ENCODE measurements at regions not wholly inside any gene's neighbourhood (a gene's known extent, or its start where the extent isn't known, plus 50 kb on each side); places are given as distances from the start of the nearest gene placed in this dataset.

GRCh38 chr4:53682908-53683307, 91.6 kb upstream of the LNX1 start:
- no peak for DNase-seq

- no peak for DNase-seq
Measured at GRCh38 chr4:53682196-53682595, 90.9 kb upstream of the LNX1 start.

DNA sequence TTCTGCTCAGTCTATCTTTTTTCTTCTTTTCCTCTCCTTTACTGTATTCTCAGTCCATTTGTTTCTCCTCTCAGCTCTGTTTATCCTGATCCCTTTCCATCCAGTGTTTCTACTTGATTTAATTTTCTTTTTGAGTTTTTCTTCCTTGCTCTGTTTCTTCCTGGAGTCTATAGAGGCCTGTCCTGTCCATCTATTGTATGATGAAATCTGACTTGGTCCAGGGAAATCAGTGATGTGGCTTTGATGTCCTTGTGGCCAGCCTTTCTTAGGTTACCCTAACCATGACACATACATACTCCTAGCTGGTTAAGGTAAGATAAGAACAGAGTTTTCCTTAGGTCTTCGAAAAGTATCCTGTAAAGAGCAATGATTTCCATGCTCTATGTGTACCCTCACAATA, 89.3 kb upstream of the LNX1 start:
- no peak for DNase-seq

- no peak for DNase-seq
Measured at GRCh38 chr4:53680168-53680567, 88.9 kb upstream of the LNX1 start.

DNA sequence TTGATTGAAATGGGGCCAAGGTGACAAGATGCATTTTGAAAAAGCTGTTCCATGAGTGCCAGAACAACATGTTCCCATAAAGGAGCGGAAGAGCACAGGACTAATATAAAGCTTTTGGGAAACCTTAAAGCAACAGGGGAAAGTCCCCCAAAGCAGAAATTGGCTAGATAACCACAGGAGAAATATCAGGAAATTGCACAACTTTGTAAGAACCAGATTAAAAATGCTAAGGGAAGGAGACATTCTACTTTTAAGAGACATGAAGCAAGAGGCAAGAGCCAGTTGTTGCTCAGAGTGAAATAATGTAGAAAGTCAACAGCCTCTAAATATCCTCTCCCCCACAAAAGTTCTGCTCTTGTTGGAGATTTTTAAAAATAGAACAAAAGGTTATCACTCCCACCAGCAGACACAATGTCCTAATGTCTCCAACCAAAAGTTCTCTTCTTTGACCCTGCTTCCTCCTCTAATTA, 85.2 kb upstream of the LNX1 start:
- DNase-seq, result no peak

DNA sequence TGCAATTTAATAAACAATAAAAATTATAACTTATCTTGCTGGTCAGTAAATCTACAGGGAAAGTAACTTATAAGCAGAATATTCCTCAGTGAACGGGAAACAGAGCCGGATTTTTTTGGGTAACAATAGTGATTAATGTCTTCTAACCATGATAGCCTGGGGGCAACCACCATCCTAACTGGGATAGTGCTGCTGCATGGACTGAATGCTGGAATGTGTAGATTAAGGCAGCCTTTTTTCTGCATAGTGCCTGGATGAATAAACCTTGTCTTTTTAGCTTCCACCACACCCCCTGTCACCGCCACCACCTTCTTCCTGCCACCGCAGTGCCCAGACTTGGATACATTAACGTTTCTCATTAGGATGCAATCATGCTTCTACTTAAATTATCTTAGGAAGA, 83.6 kb upstream of the LNX1 start:
- no peak for DNase-seq

DNA sequence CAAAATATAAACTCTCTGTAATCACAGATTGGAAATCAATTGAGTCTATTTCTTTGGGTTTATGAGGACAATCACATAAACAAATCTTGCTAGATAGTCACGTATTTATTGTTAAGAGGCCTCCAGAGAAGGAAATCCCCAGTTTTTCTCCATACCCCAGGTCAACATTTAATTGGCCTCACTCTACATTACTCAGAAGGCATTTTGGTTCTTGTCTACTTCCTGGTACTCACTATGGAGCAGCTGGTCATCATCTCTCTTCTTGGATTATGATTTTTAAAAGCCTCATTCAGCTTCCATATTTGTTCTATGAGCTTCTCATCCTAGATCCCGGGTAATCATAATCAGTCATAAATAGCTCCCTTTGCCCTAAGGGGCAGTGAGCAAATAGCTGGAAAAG, 81.6 kb upstream of the LNX1 start:
- DNase-seq, result no peak

GRCh38 chr4:53671757-53672156, 80.5 kb upstream of the LNX1 start:
- no peak for DNase-seq

GRCh38 chr4:53659737-53660136, 68.5 kb upstream of the LNX1 start:
- no peak for DNase-seq

DNA sequence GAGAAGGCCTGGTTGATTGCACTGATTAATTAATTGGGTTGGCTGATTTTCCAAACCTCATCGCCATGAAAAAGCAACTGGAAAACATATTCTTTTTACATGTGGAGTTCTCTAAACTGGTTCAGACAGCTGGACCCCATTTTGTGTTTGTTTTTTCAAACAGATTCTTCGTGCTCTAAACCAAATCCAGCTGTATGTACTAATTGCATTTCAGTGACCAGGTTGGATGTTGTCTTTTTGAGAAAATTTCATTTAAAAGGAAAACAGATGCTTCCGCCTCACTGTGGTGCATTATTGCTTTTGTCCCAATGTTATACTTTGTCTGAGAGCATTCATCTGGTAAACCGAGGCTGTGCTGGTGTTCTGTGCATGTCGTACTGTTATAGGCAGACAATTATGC, 67.8 kb upstream of the LNX1 start:
- DNase-seq, result no peak

GRCh38 chr4:53658029-53658428, 66.7 kb upstream of the LNX1 start:
- no peak for DNase-seq

DNA sequence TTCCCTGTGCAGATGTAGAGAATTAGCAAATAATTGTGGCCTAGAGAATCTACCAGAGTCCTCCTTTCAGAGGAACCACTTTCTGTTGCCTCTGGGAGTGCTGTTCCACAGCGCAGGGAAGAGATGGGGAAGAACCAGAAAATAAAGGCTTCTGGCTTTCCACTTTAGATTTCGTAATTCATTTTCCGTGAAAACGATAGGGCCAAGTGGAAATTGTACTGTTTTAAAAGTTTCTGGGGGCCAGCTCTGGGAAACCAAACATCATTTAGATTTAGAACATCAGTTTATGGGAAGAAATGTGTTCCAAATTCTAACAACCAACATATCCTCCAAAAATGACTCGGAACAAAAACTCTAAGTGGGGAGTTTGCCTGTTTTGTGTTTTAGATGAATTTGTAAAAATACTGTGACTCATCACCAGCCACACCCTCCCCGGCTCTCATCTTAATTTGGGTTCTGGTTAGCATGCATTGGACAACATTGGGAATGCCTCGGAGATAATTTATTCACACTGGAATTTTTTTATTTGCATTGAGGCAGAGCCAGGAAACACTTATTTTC, 65.2 kb upstream of the LNX1 start:
- no peak for DNase-seq

DNA sequence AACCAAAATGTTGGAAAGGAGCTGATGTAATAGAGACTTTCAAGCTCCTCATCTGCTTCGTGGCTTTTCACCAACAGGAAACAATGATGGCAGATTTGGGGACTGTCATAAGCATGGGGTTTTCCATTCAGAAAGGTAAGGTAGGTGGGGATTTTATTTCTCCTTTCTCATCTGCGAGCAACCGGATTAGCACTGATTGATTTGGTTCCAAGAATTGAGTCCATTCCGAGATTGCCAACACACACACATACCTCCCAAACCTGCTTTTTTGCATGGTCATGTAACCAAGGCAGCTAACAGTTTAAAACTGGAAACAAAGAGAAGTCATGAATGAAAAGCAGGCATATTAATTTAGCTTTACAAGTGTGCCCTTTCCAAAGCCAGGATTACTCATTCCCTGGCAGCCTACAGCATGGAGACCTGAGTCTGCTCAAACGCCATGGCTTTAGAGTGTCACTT, 63.0 kb upstream of the LNX1 start:
- DNase-seq, result no peak

DNA sequence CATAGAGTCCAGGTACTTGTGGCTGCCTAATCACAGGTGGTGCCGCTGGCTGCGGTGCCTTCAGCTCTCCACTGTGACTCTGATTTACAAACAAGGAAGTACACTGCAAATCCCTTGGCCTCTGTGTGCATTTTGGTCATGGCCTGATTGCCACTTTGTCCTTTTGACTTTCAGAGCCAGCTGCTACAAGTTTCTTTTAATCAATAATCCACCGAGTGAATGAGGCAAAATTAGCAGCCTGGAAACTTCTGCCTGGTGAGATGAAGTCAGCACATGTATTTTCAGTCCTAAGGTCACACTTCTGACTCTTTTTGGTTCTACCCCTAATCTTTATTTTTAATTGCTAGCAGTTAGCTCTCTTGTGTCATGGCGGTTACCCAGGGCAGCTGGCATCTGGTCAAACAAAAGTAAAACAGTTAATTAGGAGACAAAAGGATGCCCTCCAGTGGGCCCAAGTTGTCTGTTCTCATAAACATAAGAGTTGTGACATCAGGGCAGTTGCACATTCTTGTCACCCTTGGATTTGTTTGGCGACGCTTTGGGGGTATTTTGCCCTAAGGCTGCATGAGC, 62.3 kb upstream of the LNX1 start:
- DNase-seq, result no peak

- no peak for DNase-seq
Measured at GRCh38 chr4:53651156-53651735, 60.0 kb upstream of the LNX1 start.

DNA sequence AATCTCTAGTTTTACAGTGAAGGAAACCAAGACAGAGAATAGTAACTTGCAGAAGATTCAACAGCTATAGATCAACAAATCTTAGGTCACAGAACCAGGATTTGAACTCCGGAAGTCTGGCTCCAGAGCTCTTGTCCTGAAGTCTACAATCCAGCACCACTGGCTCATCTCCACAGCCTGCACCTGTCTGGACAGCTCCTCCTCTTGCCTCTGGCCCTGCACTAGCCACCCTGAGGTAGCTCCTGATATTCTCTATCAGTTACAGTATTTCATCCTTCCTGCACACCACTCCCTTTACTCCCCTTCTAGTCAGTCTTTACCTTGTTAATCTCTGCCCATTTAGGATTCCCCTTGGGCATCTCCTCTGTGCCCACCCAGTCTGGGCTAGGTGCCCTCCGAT, 58.1 kb upstream of the LNX1 start:
- DNase-seq, result no peak

DNA sequence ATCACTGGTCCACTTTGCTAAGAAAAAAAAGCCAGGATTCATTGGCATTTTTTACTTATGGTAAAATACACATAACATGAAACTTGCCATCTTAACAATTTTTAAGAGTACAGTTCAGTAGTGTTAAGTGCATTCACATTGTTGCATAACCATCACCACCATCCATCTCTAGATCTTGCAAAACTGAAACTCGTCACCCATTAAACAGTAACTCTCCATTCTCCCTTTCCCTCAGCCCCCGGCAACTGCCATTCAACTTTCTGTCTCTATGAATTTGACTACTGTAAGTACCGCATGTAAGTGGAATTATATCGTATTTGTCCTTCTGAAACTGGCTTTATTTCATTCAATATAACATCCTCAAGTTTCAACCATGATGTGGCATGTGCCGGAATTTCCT, 56.3 kb upstream of the LNX1 start:
- DNase-seq, result no peak

DNA sequence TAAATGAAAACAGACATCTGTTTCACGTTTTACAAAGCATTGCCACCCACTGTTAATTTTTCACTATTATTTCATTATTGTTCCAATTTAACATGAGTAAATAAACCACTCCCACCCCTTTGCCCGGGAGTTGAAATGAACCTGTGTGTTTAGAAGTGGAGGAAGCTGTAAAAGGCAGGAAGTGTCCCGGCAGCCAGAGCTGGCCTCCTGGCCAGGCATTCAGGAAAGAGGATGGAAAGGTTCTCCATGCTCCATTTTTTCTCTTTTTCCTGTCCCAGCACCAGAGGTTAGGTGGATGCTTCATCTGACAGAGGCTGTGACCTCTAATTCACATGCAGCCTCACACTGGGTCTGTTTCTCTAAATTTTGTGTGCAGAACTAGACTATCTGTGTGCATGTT, 55.5 kb upstream of the LNX1 start:
- DNase-seq, result no peak

DNA sequence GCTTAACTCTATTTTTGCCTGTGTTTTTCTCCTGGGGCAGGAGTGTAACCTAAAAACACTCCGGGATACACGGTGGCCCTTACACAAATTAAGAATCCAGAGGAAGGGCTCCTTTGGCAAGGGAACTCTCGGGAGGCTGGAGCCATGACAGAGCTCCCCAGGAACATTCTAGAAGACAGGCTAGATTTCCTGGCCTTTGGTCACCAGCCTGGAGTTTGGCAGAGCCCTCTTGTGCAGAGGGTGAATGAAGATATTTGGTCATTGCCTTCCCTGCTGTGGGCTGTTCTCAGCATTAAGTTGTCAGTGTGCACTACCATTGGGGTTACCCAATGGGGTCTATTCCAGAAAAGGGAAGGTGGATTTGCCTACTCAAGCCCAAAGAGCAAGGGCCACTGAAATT, 53.8 kb upstream of the LNX1 start:
- no peak for DNase-seq

DNA sequence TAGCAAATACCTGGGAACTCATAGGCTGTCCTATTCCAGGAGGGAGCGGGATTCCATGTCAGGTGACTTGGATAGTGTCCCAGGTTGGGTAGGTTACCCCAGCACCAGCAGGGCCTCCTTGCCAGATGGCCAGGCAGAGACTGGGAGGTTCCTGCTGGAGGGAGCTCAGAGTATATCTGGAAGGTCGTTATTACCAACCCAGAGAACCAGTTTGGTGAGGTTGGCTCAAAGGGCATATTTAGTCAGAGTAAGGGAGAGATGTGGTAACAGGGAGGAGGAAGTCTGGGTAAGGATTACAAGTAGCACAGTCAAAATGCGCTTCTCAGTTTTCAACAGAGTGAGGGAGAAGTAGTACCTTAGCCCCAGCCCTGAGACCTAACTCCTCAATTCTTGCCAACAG, 53.3 kb upstream of the LNX1 start:
- no peak for DNase-seq
